Stimulated activated CD8-positive, alpha-beta memory T cell treated with anti-CD3 and anti-CD28 coated beads, Interleukin-15, amount 100 ng/mL, for 48 hours (primary cell): ENCODE measurements at regions not wholly inside any gene's neighbourhood (a gene's known extent, or its start where the extent isn't known, plus 50 kb on each side); places are given as distances from the start of the nearest gene placed in this dataset.
"Not testable (repeated sequence)": the region's sequence is repeated elsewhere in the genome, so short reads cannot be mapped to it uniquely, and the experiment has no call there.

Experiments used
- DNase-seq, 2 donors: peaks; one replicate each; pipeline ENCODE4 v3.0.0-alpha.2; 2020; ENCODE audit warnings: low read depth in 2 of 2

GRCh38 chr10:117601716-117602115 lies 59.2 kb downstream of the EMX2 start:
- DNase-seq, result no peak

DNA sequence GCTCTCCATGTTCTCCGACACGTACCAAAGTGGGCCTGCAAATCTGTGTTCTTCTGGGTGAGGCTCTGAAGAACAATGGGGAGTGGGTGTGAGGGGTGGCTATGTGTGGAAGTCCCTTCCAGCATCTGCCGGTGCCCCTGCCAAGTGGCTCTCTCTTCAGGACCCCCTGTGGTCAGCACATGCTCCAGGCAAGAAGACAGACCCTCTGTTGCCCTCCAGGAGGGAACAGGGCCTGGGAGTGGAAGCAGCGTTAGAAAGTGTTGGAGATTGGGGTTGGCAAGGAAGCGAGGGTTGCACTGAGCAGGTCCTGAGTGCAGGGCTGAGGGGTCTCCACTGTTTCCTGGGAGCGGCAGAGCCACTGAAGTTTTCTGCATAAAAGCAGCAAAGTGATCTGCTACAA lies 60.5 kb downstream of the EMX2 start:
- DNase-seq, result no peak

DNA sequence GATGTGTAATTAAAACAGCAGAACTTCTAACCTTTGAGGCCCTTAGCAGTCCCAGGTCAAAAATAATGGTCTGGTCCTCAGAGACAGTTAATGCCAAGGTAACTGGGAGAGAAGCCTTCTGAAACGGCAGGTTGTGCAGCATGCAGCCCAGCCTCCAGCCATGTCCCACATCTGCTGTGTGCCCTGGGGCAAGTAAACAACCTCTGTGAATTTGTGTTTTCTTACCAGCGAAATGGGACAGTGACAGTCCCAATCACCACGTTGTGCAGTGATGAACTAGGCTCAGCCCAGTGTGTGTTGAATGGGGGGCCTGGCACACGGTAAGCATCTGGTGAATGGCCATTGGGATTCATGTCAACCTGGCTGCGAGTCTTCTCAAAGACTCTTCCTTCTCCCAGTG lies 61.2 kb downstream of the EMX2 start:
- DNase-seq, result no peak

GRCh38 chr10:117609095-117609795 lies 66.7 kb downstream of the EMX2 start:
- DNase-seq, result no peak

DNA sequence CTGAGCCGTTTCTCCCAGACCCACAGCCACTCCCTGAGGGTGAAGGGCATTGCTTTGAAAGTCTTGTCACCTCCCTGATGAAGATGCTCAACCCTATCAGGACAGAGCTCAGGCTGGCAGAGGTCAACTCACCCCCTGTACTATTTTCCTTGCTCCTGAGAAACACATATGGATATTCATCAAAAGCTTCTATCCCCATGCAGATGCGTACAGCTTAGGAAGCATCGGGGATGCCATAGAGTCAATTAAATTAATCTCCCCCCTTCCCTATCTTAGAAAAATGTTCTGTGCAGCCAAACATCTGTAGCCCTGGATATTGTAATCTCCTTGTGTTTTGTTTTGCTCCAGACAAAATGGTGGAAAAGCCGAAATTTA lies 67.2 kb downstream of the EMX2 start:
- no peak for DNase-seq

GRCh38 chr10:117610321-117610720 lies 67.8 kb downstream of the EMX2 start:
- DNase-seq, result no peak

- DNase-seq, result no peak
These were observed 69.6 kb downstream of the EMX2 start for GRCh38 chr10:117612113-117612512.

GRCh38 chr10:117615649-117616048 lies 73.1 kb downstream of the EMX2 start:
- DNase-seq, result no peak

DNA sequence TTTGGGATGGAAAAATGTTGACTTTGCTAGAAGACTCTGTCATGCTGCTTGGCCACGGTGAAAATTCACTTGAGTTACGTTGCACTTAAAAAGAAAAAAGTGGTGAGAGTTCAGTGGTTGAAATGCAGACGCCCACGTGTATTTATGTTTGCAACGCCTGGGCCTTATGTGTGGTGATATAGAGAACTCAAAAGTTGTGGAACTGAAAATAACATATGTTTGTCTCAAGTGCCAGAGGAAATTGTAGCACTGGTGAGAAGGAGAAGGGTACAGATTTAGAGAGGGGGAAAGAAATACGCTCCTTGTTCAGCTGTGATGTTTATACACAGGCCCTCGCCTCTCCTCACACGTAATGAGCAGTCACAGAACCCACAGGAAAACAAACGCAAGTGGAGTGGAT lies 73.6 kb downstream of the EMX2 start:
- no peak for DNase-seq

DNA sequence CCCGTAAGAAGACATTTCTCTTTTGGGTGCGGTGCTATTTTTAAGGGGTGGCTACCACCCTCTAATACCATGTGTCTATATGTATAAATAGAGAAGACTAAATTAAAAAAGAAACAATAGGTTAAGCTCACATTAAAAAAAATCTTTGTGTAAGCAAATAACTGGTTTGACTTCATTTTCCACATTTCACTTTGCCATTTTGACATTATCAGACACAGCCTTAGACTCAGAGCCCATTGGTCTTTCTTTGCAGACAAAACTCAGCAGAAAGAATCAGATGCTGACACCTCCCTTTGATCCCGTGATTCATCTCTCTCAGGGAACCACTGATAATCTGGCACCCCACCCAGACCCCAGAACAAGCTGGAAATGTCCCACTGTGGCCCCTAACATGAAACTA lies 74.5 kb downstream of the EMX2 start:
- DNase-seq, result no peak

DNA sequence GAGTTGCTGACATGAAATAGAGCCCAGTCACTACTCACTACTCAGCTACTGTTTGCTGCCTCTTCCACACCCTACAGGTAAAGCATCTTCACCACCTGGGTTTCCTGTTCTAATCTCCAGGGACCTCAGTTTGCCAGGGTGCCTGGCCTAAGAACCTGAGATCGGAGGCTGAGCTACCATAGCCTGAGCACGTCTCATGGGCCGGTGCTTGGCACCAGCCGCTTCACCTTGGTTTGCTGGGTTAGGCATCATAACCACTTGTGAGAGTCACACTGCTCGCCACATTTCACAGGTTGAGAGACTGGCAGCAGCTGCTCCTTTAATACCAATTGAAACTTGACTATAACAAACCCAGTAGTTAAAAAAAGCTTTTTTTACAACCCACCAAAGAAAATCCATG lies 75.1 kb downstream of the EMX2 start:
- DNase-seq, result no peak

- no peak for DNase-seq
These were observed 76.7 kb downstream of the EMX2 start for GRCh38 chr10:117619223-117619622.

DNA sequence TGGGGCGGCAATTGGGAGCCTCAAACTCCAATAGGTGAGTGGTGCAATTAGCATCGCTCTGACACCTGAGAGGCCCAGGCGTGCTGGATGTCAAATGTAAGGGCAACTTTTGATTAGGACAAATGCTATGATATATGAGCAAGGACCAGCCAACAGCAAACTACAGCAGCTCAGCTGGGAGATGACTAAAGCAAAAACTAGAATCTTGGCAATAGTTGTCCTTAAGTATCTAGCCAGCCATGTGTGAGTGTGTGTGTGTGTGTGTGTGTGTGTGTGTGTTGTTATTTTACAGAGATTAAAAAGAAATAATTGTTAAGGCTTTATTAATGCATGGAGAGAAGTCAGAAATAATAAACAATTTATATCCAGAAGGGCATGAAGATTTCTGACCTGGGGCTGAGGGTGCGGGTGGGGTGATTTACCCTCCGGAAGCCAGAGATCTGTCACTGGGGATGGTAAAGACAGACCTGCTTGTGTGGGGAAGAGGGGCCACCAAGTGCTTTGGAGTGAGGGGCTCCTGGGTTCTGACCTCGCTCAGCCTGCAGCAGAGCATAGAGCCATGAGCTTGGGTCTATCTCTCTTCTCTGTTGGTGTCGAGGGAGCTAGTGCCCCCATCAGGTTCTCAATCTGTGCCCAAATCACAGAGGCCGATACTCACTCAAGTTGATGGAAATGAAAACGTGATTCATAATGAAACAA lies 77.3 kb downstream of the EMX2 start:
- no peak for DNase-seq

DNA sequence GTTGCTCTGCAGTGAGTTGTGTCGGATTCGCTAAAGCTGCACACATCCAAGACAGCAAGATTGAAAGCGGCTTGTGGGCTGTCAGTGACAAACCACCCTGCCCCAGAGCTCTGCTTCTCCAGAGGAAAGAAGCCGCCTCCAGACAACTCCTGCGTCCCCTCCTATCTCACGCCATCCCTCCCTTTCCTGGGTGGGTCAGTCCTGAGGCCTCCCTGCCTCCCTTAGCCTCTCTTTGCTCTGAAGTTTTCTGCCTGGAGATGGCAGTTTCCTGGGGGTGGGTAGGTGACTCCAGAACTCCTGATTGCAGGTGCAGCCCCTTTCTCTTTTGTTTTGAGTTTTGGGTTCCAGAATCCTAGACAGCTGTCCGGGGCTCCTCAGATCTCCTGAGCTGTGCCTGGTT lies 78.7 kb downstream of the EMX2 start:
- no peak for DNase-seq

GRCh38 chr10:117621795-117622420 lies 79.4 kb downstream of the EMX2 start:
- DNase-seq, result no peak

DNA sequence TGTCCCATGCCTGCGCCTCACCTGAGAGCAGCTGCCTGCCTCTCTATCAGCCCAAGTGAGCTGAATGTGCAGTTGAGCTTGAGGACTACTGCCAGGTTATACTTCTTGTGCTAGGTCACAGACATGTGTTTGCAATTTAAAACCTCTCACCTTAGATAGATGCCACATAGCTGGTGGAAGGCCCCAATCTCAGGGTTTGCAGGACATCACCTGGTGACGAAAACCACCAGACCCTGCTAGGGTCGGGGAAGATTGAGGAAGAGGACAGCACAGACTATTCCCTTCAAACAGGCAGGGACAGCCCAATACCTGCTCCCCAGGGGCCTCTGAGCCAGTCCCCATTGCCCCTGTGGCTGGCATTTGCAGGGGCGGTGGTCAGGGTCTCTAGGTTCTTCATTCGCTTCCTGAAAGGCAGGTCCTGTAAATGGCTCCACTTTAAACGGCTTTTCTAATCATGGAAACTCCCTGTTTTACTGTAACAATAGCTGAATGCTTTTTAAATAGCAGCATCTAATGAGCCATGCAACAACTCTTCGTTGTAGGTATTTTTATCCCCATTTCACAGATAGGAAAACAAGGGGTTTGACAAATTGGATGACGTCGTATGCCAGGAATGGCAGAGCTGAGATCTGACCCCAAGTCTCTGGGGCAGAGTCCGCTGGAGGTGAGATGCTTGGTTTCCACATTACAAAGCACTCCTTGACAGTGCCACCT lies 80.1 kb downstream of the EMX2 start:
- no peak for DNase-seq

- no peak for DNase-seq
These were observed 83.7 kb downstream of the EMX2 start for GRCh38 chr10:117626228-117626627.

- no peak for DNase-seq
These were observed 85.0 kb downstream of the EMX2 start for GRCh38 chr10:117627561-117627960.

- not testable (repeated sequence) for DNase-seq
These were observed 87.2 kb downstream of the EMX2 start for GRCh38 chr10:117629717-117630116.

GRCh38 chr10:117631276-117632145 lies 89.0 kb downstream of the EMX2 start:
- no peak for DNase-seq

DNA sequence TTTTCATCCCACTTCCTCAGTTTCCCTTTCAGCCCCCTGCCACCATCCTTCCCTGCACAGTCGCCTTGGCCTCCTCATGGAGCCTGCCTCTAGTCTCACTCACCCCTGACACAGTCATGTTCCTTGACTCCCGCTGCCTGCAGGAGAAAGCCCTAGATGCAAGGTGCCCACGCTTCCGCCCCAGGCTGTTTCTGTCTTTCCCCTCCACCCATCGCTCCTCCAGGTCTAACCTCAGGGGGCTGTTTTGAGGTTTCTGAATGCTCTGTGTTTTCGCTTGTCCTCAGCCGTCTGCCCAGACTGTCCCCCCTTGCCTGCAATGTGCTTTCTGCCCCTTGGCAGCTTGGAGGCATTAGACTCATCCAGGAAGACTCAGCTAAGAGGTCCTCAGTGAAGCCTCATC lies 89.9 kb downstream of the EMX2 start:
- DNase-seq, result no peak

DNA sequence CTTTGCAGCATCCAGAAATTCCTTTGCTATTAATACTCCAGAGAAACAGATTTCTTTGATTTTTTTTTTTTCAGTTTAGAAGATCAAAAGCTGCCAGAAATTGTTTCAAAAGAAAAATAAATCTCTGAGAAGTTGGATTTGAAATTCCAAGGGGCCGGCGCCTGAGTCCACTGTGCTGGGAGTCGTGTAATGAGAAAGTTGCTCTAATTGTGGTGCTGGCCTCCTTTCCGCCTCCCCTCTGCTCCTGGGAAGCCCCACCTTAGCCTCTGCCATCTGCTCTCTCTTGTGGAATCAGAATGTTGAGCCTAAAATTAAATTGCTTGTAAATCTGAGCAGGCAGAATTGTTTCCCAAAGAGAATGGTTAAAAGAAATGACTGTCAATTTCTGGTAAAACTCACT lies 93.3 kb downstream of the EMX2 start:
- no peak for DNase-seq
